CD4-positive, alpha-beta T cell (primary cell): ENCODE measurements at regions not wholly inside any gene's neighbourhood (a gene's known extent, or its start where the extent isn't known, plus 50 kb on each side); places are given as distances from the start of the nearest gene placed in this dataset.

Experiments used
- ATAC-seq: fragments of 200-7000 bp; cut with Tn5 transposase; one replicate; pipeline ENCODE4 v1.10.0; 2022; ENCODE audit warnings: mild to moderate bottlenecking; ENCODE audit not compliant: poor library complexity
- CTCF ChIA-PET: fragments of 350-600 bp; sonication (Branson Sonifier 250); formaldehyde crosslinking; loops from one replicate; lab custom pipeline; 2021; ENCODE audit warnings: antibody characterized with exemption, inconsistent platforms; lab: Charles Lee
- POLR2A ChIA-PET: fragments of 350-600 bp; sonication (Branson Sonifier 250); formaldehyde crosslinking; loops from one replicate; lab custom pipeline; 2021; ENCODE audit warnings: antibody characterized with exemption, inconsistent platforms; lab: Charles Lee
- DNase-seq, 14 experiments: peaks; one replicate each; pipeline ENCODE4 v3.0.0-alpha.2; 2013 to 2020; ENCODE audit warnings: mixed read lengths in 2 of 14
- H3K27ac ChIP-seq, 2 donors: one replicate each; pipeline versions ENCODE4 v1.5.1 to v1.7.0; 2013; ENCODE audit warnings: low read length in 2 of 2, low read depth in 1 of 2, mild to moderate bottlenecking in 1 of 2
- H3K27me3 ChIP-seq, 2 experiments: 1 replicate in 1 of 2; 2 replicates in 1 of 2; pipeline versions ENCODE4 v1.6.1 to v1.7.0; 2013; ENCODE audit warnings: low read length in 2 of 2, control low read depth in 1 of 2, mild to moderate bottlenecking in 1 of 2, moderate library complexity in 1 of 2; ENCODE audit not compliant: insufficient read depth in 2 of 2, control insufficient read depth in 1 of 2
- H3K36me3 ChIP-seq: one replicate; pipeline ENCODE4 v1.6.1; 2013; ENCODE audit warnings: low read length, control low read depth; ENCODE audit not compliant: insufficient read depth
- H3K4me1 ChIP-seq: one replicate; pipeline ENCODE4 v1.6.1; 2013; ENCODE audit warnings: low read length, control low read depth; ENCODE audit not compliant: insufficient read depth
- H3K4me3 ChIP-seq: one replicate; pipeline ENCODE4 v1.5.1; 2013; ENCODE audit warnings: mild to moderate bottlenecking, low read length, moderate library complexity
- H3K9me3 ChIP-seq, 2 experiments: 1 replicate in 1 of 2; 2 replicates in 1 of 2; pipeline versions ENCODE4 v1.6.1 to v1.7.0; 2013; ENCODE audit warnings: low read length in 2 of 2, mild to moderate bottlenecking in 2 of 2, control low read depth in 1 of 2, moderate library complexity in 1 of 2; ENCODE audit not compliant: control insufficient read depth in 1 of 2, insufficient read depth in 1 of 2
- H3K27ac Mint-ChIP-seq: one replicate; pipeline ENCODE4 v1.8.0; 2020; ENCODE audit warnings: mixed read lengths
- H3K27me3 Mint-ChIP-seq: one replicate; pipeline ENCODE4 v1.8.0; 2021; ENCODE audit warnings: mixed read lengths
- H3K36me3 Mint-ChIP-seq: one replicate; pipeline ENCODE4 v1.8.0; 2021; ENCODE audit warnings: low read depth, mixed read lengths
- H3K4me1 Mint-ChIP-seq: one replicate; pipeline ENCODE4 v1.8.0; 2021; ENCODE audit warnings: low read depth, mixed read lengths
- H3K4me3 Mint-ChIP-seq: one replicate; pipeline ENCODE4 v1.8.0; 2020; ENCODE audit warnings: mild to moderate bottlenecking, mixed read lengths
- H3K9me3 Mint-ChIP-seq: one replicate; pipeline ENCODE4 v1.8.0; 2020; ENCODE audit warnings: mixed read lengths
- CTCF ChIP-seq: fragments of 200-600 bp; IDR thresholded peaks from one replicate; pipeline ENCODE4 v1.8.0; 2022; ENCODE audit warnings: antibody characterized with exemption, mild to moderate bottlenecking
- intact Hi-C, 2 experiments: fragments of 100-400 bp; cut with DNase I in 1 of 2; cut with micrococcal nuclease in 1 of 2; formaldehyde crosslinking; loops; one replicate each; pipeline versions ENCODE4 v1.15.1 to v1.9.0; 2023 to 2025; cut with DNase I, micrococcal nuclease

DNA sequence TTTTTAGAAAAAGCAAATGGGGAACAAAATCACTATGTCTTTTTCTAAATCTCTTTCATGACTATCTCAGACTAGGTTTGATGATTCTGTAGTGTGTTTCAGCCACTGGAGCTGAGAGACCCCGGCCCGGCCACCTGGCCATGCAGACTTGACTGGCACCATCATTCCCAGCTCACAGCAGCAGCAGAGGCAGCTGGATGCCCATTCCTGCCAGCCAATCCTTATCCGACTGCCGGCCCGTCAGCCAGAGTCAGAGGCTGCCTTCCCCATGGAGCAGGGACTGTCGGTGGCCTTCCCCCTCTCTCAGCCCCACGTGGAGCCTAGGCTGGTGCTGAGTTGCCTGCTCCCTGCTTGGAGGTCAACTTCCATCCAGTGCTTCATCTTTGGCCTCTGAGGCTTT, 56.0 kb upstream of the WSB1 start:
- intact Hi-C loops = loop anchor here in 1 of 2 experiments (5.0 kb wide), 4 partner anchors 54 to 414 kb away; partner anchors contain the start of gene WSB1
- TF ChIP-seq CTCF = no peak
- ATAC-seq (no peak), DNase-seq (no peak)
- no peaks in the 10 kb centered on the region for H3K27me3 ChIP-seq
- no peaks in the 10 kb centered on the region for H3K4me1 Mint-ChIP-seq
- H3K27ac Mint-ChIP-seq = no peak overlapping the region
- H3K36me3 ChIP-seq = no peaks in the 10 kb centered on the region
- ChIA-PET CTCF (interaction anchor here (1.8 to 4.8 kb wide), 5 partner anchors 96 to 414 kb away, joined by 8 to 75 read pairs (median 15); no protein-coding TSS in a partner anchor), POLR2A (interaction anchor here (2.5 to 2.7 kb wide), 2 partner anchors 95 to 362 kb away, joined by 13 to 26 read pairs; no protein-coding TSS in a partner anchor)
- no peaks in the 10 kb centered on the region for H3K27me3 Mint-ChIP-seq
- no peaks in the 10 kb centered on the region for H3K9me3 Mint-ChIP-seq
- H3K9me3 ChIP-seq = no peaks in the 10 kb centered on the region
- no peak overlapping the region for H3K4me3 ChIP-seq
- H3K27ac ChIP-seq = no peak overlapping the region
- H3K4me3 Mint-ChIP-seq = no peak overlapping the region
- H3K4me1 ChIP-seq = no peaks in the 10 kb centered on the region
- no peaks in the 10 kb centered on the region for H3K36me3 Mint-ChIP-seq

DNA sequence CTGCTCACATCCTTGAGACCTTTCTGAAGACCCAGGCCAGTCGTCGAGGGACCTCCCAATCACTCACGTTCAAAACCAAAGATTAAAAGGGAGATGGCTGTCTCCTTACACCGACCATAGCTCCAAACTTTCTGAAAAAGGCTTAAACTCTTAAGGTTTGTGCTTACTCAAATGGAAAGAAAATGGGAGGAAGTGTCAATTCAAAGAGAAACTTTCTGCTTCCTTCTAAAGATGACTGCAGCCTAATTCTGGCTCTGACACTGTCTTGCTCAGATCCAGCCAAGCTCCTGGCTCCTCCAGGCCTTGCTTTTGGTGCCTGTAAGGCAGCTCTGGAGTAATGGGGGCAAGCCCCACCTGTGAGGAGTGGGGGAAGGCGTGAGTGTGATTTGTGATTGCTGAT, 54.9 kb upstream of the WSB1 start:
- no peaks in the 10 kb centered on the region for H3K4me1 Mint-ChIP-seq
- ATAC-seq (no peak), DNase-seq (peak in 2 of 14 experiments; percentile 14 to 21)
- Histone ChIP-seq H3K4me1 (no peaks in the 10 kb centered on the region), H3K9me3 (no peaks in the 10 kb centered on the region), H3K27ac (no peak overlapping the region), H3K27me3 (no peaks in the 10 kb centered on the region), H3K36me3 (no peaks in the 10 kb centered on the region), H3K4me3 (no peak overlapping the region)
- intact Hi-C loops = loop anchor here in 1 of 2 experiments (5.0 kb wide), 4 partner anchors 53 to 413 kb away; partner anchors contain the start of gene WSB1
- H3K4me3 Mint-ChIP-seq = no peak overlapping the region
- no peak for TF ChIP-seq CTCF
- POLR2A ChIA-PET = no interaction called here
- CTCF ChIA-PET = interaction anchor here (0.8 to 4.8 kb wide), 2 partner anchors 95 to 361 kb away, joined by 5 to 75 read pairs; no protein-coding TSS in a partner anchor
- H3K27me3 Mint-ChIP-seq = peaks cover 4% of the 10 kb centered on the region
- H3K27ac Mint-ChIP-seq = no peak overlapping the region
- H3K9me3 Mint-ChIP-seq = no peaks in the 10 kb centered on the region
- no peaks in the 10 kb centered on the region for H3K36me3 Mint-ChIP-seq

- no peak for DNase-seq
- Mint-ChIP-seq H3K27me3 (peaks cover 4% of the 10 kb centered on the region), H3K27ac (no peak overlapping the region), H3K4me3 (no peak overlapping the region), H3K36me3 (no peaks in the 10 kb centered on the region), H3K4me1 (no peaks in the 10 kb centered on the region), H3K9me3 (no peaks in the 10 kb centered on the region)
- CTCF ChIA-PET = interaction anchor here (0.8 to 4.8 kb wide), 2 partner anchors 94 to 360 kb away, joined by 5 to 75 read pairs; no protein-coding TSS in a partner anchor
- H3K4me1 ChIP-seq = peaks cover 2% of the 10 kb centered on the region
- no peak overlapping the region for H3K27ac ChIP-seq
- no peak for TF ChIP-seq CTCF
- H3K36me3 ChIP-seq = no peaks in the 10 kb centered on the region
- no peak for ATAC-seq
- POLR2A ChIA-PET = no interaction called here
- intact Hi-C loops = loop anchor here in 1 of 2 experiments (5.0 kb wide), 4 partner anchors 53 to 413 kb away; partner anchors contain the start of gene WSB1
- no peaks in the 10 kb centered on the region for H3K9me3 ChIP-seq
- no peak overlapping the region for H3K4me3 ChIP-seq
- H3K27me3 ChIP-seq = no peaks in the 10 kb centered on the region
Measured at GRCh38 chr17:27239584-27239983, 54.3 kb upstream of the WSB1 start.
